ENCODE measurements at regions not wholly inside any gene's neighbourhood (a gene's known extent, or its start where the extent isn't known, plus 50 kb on each side); places are given as distances from the start of the nearest gene placed in this dataset.

DNA sequence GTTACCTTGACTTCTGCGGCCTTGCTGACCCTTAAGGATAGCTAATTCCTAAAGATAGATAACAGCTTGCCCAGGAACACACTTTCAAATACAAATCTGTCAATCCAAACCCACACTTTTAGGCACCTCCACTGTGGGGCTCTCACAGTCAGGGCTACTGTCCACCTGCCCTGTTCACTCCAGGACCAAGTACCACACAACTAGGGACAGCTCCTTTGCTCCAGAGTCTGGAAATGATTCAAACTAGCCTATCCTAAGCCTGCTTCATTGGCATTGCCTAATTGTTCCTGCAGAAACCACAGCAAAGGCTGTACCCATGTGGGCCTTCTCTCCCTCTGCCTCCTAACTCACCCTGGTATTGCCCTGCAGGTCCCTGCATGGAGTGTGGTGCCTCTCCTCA, 538.9 kb upstream of the IGFBP3 start (continued):
- no peak for TF ChIP-seq PRRX2 (CRISPR knock-in tag; IDR thresholded peaks at IDR 0.05)

GRCh38 chr7:46454816-46455215, 533.7 kb upstream of the IGFBP3 start:
- Mint-ChIP-seq H3K36me3 (0 out of 2 replicates have a peak, but pooled peaks cover 3% of the 10 kb centered on the region), H3K27me3 (ENCODE audit: low read depth) (no peaks in the 10 kb centered on the region; the same call in none of the 2 replicates), H3K4me1 (no peaks in the 10 kb centered on the region), H3K4me3 (no peak overlapping the region), H3K9me3 (peaks cover 64% of the 10 kb centered on the region), H3K27ac (no peak overlapping the region)
- ChIA-PET CTCF (no interaction called here), POLR2A (no interaction called here)
- DNase-seq (ENCODE audit: low spot score) (no peak), ATAC-seq (no peak)
- TF ChIP-seq SMAD3 (CRISPR knock-in tag; IDR thresholded peaks at IDR 0.05; ENCODE audit: borderline replicate concordance) (no peak), ZNF219 (CRISPR knock-in tag; IDR thresholded peaks at IDR 0.05; ENCODE audit: borderline replicate concordance) (no peak), NR3C1 (CRISPR knock-in tag; conservative IDR thresholded peaks at IDR 0.05; ENCODE audit: low read depth) (no peak), FOXP1 (CRISPR knock-in tag; IDR thresholded peaks at IDR 0.05; ENCODE audit: borderline replicate concordance) (no peak), ZBTB43 (CRISPR knock-in tag; IDR thresholded peaks at IDR 0.05) (no peak), ZNF281 (CRISPR knock-in tag; IDR thresholded peaks at IDR 0.05) (no peak)

DNA sequence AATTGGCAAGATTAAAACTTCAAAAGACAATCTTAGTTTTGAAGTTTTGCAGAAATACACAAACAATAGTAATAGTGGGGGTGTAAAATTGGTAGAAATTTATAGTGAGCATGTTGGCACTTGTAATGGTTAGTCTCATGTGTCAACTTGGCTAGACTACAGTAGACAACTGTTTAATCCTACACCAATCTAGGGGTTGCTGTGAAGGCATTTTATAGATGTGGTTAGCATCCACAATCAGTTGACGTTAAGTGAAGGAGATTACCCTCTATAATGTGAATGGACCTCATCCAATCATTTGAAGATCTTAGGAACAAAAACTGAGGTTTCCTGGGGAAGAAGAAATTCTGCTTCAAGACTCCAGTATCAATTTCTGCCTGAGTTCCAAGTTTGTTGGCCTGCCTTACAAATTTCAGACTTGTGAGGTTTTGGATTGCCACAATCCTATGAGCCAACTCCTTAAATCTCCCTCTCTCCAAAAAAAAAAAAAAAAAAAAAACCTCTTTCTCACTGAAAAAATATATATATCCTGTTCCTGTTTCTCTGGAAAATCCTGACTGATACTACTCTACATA, 531.6 kb upstream of the IGFBP3 start:
- peaks cover 57% of the 10 kb centered on the region for H3K9me3 Mint-ChIP-seq
- CTCF ChIA-PET: no interaction called here
- no peaks in the 10 kb centered on the region; the same call in none of the 2 replicates for H3K27me3 Mint-ChIP-seq (ENCODE audit: low read depth)
- 0 out of 2 replicates have a peak, but pooled peaks cover 3% of the 10 kb centered on the region for H3K36me3 Mint-ChIP-seq
- DNase-seq (ENCODE audit: low spot score): no peak
- POLR2A ChIA-PET: no interaction called here
- H3K4me3 Mint-ChIP-seq: no peak overlapping the region
- H3K27ac Mint-ChIP-seq: no peak overlapping the region
- TF ChIP-seq, protein P1, sequence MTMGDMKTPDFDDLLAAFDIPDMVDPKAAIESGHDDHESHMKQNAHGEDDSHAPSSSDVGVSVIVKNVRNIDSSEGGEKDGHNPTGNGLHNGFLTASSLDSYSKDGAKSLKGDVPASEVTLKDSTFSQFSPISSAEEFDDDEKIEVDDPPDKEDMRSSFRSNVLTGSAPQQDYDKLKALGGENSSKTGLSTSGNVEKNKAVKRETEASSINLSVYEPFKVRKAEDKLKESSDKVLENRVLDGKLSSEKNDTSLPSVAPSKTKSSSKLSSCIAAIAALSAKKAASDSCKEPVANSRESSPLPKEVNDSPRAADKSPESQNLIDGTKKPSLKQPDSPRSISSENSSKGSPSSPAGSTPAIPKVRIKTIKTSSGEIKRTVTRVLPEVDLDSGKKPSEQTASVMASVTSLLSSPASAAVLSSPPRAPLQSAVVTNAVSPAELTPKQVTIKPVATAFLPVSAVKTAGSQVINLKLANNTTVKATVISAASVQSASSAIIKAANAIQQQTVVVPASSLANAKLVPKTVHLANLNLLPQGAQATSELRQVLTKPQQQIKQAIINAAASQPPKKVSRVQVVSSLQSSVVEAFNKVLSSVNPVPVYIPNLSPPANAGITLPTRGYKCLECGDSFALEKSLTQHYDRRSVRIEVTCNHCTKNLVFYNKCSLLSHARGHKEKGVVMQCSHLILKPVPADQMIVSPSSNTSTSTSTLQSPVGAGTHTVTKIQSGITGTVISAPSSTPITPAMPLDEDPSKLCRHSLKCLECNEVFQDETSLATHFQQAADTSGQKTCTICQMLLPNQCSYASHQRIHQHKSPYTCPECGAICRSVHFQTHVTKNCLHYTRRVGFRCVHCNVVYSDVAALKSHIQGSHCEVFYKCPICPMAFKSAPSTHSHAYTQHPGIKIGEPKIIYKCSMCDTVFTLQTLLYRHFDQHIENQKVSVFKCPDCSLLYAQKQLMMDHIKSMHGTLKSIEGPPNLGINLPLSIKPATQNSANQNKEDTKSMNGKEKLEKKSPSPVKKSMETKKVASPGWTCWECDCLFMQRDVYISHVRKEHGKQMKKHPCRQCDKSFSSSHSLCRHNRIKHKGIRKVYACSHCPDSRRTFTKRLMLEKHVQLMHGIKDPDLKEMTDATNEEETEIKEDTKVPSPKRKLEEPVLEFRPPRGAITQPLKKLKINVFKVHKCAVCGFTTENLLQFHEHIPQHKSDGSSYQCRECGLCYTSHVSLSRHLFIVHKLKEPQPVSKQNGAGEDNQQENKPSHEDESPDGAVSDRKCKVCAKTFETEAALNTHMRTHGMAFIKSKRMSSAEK (CRISPR knock-in tag; IDR thresholded peaks at IDR 0.05; ENCODE audit: borderline replicate concordance): no peak
- no peak for TF ChIP-seq ZNF121 (CRISPR knock-in tag; IDR thresholded peaks at IDR 0.05)
- ATAC-seq: no peak
- no peaks in the 10 kb centered on the region for H3K4me1 Mint-ChIP-seq

- ATAC-seq (no peak), DNase-seq (ENCODE audit: low spot score) (no peak)
- Mint-ChIP-seq H3K4me1 (no peaks in the 10 kb centered on the region), H3K4me3 (no peak overlapping the region), H3K9me3 (peaks cover 55% of the 10 kb centered on the region), H3K27ac (no peak overlapping the region), H3K36me3 (0 out of 2 replicates have a peak, but pooled peaks cover 3% of the 10 kb centered on the region), H3K27me3 (ENCODE audit: low read depth) (no peaks in the 10 kb centered on the region; the same call in none of the 2 replicates)
- ChIA-PET POLR2A (no interaction called here), CTCF (no interaction called here)
- no peak for TF ChIP-seq GRHL2 (CRISPR knock-in tag; IDR thresholded peaks at IDR 0.05; ENCODE audit: insufficient replicate concordance, severe bottlenecking)
- TF ChIP-seq IRF2 (CRISPR knock-in tag; IDR thresholded peaks at IDR 0.05; ENCODE audit: borderline replicate concordance, low read depth): no peak
- no peak for TF ChIP-seq KAT7 (CRISPR knock-in tag; IDR thresholded peaks at IDR 0.05; ENCODE audit: borderline replicate concordance)
- no peak for TF ChIP-seq EMX1 (CRISPR knock-in tag; IDR thresholded peaks at IDR 0.05)
- no peak for TF ChIP-seq ESRRA (CRISPR knock-in tag; IDR thresholded peaks at IDR 0.05; ENCODE audit: borderline replicate concordance)
- no peak for TF ChIP-seq MYBL2 (CRISPR knock-in tag; IDR thresholded peaks at IDR 0.05)
- TF ChIP-seq ZNF396 (CRISPR knock-in tag; IDR thresholded peaks at IDR 0.05; ENCODE audit: borderline replicate concordance): no peak
- TF ChIP-seq, protein P2, sequence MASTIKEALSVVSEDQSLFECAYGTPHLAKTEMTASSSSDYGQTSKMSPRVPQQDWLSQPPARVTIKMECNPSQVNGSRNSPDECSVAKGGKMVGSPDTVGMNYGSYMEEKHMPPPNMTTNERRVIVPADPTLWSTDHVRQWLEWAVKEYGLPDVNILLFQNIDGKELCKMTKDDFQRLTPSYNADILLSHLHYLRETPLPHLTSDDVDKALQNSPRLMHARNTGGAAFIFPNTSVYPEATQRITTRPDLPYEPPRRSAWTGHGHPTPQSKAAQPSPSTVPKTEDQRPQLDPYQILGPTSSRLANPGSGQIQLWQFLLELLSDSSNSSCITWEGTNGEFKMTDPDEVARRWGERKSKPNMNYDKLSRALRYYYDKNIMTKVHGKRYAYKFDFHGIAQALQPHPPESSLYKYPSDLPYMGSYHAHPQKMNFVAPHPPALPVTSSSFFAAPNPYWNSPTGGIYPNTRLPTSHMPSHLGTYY (CRISPR knock-in tag; IDR thresholded peaks at IDR 0.05): no peak
- TF ChIP-seq NFATC4 (CRISPR knock-in tag; IDR thresholded peaks at IDR 0.05): no peak
- no peak for TF ChIP-seq JUN (CRISPR knock-in tag; IDR thresholded peaks at IDR 0.05)
- TF ChIP-seq ZNF232 (CRISPR knock-in tag; IDR thresholded peaks at IDR 0.05): no peak
- TF ChIP-seq, protein P3, sequence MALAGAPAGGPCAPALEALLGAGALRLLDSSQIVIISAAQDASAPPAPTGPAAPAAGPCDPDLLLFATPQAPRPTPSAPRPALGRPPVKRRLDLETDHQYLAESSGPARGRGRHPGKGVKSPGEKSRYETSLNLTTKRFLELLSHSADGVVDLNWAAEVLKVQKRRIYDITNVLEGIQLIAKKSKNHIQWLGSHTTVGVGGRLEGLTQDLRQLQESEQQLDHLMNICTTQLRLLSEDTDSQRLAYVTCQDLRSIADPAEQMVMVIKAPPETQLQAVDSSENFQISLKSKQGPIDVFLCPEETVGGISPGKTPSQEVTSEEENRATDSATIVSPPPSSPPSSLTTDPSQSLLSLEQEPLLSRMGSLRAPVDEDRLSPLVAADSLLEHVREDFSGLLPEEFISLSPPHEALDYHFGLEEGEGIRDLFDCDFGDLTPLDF (CRISPR knock-in tag; IDR thresholded peaks at IDR 0.05): no peak
These were observed 530.8 kb upstream of the IGFBP3 start for GRCh38 chr7:46451846-46452245.
